ENCODE measurements at regions not wholly inside any gene's neighbourhood (a gene's known extent, or its start where the extent isn't known, plus 50 kb on each side); places are given as distances from the start of the nearest gene placed in this dataset.

DNA sequence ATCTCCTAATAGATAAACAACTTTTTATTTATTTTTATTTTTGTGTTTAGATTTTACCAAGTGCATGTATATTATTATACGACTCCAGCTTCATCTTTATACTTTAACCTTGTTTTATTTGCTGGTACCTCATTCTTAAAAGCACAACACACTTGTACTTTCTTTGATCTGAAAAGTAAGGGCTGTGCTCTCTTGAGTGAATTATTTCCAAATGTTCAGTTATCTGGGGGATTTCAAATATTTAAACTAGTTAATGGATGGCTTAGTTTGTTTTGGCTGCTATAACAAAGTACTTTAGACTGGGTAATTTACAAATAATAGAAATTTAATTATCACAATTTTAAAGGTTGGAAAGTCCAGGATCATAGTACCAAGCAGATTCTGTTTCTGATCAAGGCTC, 1148.2 kb upstream of the PCDH9 start:
- no peak overlapping the region for H2BK5ac ChIP-seq (ENCODE audit: low read length)
- no peak overlapping the region for H3K27ac ChIP-seq (replicated peaks; ENCODE audit: low read length)
- H3K4me2 ChIP-seq (ENCODE audit: insufficient read depth, low read length, poor library complexity, severe bottlenecking): no peak overlapping the region
- no peak overlapping the region for H3K4ac ChIP-seq (ENCODE audit: low read length)
- no peak overlapping the region for H2BK12ac ChIP-seq (ENCODE audit: low read length)
- H3K27me3 ChIP-seq (ENCODE audit: control insufficient read depth in 3 of 3, insufficient read depth in 3 of 3, low read depth in 1 of 3, low read length in 3 of 3): no peaks in the 10 kb centered on the region
- no peak overlapping the region for H3K18ac ChIP-seq (ENCODE audit: low read length)
- WGBS, 2 donors (ENCODE audit: extremely low coverage in 2 of 2, insufficient read length in 2 of 2, insufficient replicate concordance in 1 of 2): no CpG with 5 or more reads among the region's 1 CpG
- no peak overlapping the region for H3K14ac ChIP-seq (ENCODE audit: low read length)
- no peak overlapping the region for H2BK120ac ChIP-seq (ENCODE audit: low read depth, low read length)
- no peak overlapping the region for H2AK5ac ChIP-seq (ENCODE audit: low read depth, low read length)
- H3K4me1 ChIP-seq (ENCODE audit: control insufficient read depth in 2 of 2, insufficient read depth in 1 of 2, low read depth in 1 of 2, low read length in 2 of 2): peaks cover 0 to 6% of the 10 kb centered on the region in 2 donors
- no peaks in the 10 kb centered on the region for H3K79me1 ChIP-seq (ENCODE audit: low read depth, low read length)
- no peak overlapping the region for H4K8ac ChIP-seq (ENCODE audit: low read depth, low read length)
- H4K91ac ChIP-seq (ENCODE audit: low read depth, low read length, poor library complexity): no peak overlapping the region
- H2AFZ ChIP-seq (ENCODE audit: low read length): no peak overlapping the region
- no peak overlapping the region for H3K23ac ChIP-seq (ENCODE audit: low read depth, low read length, poor library complexity)
- no peak for DNase-seq (ENCODE audit: low spot score)
- H3K9me3 ChIP-seq (replicated peaks in 1 of 2; ENCODE audit: control insufficient read depth in 2 of 2, insufficient read depth in 1 of 2, low read depth in 1 of 2, low read length in 2 of 2): peaks cover 0 to 2% of the 10 kb centered on the region in 2 donors
- no peak overlapping the region for H2BK15ac ChIP-seq (ENCODE audit: low read length)
- H3K36me3 ChIP-seq (replicated peaks in 1 of 2; ENCODE audit: control insufficient read depth in 2 of 2, insufficient read depth in 2 of 2, low read length in 2 of 2): no peaks in the 10 kb centered on the region
- H3K4me3 ChIP-seq (ENCODE audit: low read length in 2 of 2): no peak overlapping the region
- no peak overlapping the region for H3K9ac ChIP-seq (ENCODE audit: low read depth, low read length, poor library complexity)

DNA sequence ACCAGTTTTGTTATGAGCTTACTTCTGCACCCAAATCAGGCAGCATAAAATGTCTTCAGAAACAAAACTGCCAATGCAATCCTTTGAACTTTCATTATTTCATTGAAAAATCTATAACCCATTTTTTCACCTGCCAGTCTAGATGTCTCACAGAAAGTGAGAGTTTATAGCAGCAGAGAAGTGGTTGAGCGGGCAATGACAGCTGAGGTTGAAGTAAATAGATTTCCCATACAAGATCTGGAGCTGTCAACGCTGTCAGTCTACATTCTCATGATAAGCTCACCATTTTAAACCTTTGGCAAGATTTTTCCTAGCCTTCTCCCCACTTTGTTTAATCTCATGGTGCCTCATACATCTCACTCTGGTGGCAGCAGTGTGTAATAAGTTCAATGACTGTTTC, 1144.9 kb upstream of the PCDH9 start:
- Histone ChIP-seq H2BK5ac (ENCODE audit: low read length) (no peak overlapping the region), H2AFZ (ENCODE audit: low read length) (no peak overlapping the region), H2AK5ac (ENCODE audit: low read depth, low read length) (no peak overlapping the region), H3K4me3 (ENCODE audit: low read length in 2 of 2) (no peak overlapping the region), H3K4me2 (ENCODE audit: insufficient read depth, low read length, poor library complexity, severe bottlenecking) (no peak overlapping the region), H3K9ac (ENCODE audit: low read depth, low read length, poor library complexity) (no peak overlapping the region), H2BK12ac (ENCODE audit: low read length) (no peak overlapping the region), H3K4ac (ENCODE audit: low read length) (no peak overlapping the region), H3K79me1 (ENCODE audit: low read depth, low read length) (no peaks in the 10 kb centered on the region), H4K91ac (ENCODE audit: low read depth, low read length, poor library complexity) (no peak overlapping the region), H3K36me3 (replicated peaks in 1 of 2; ENCODE audit: control insufficient read depth in 2 of 2, insufficient read depth in 2 of 2, low read length in 2 of 2) (no peaks in the 10 kb centered on the region), H3K4me1 (ENCODE audit: control insufficient read depth in 2 of 2, insufficient read depth in 1 of 2, low read depth in 1 of 2, low read length in 2 of 2) (peaks cover 0 to 3% of the 10 kb centered on the region in 2 donors), H4K8ac (ENCODE audit: low read depth, low read length) (no peak overlapping the region), H3K27ac (replicated peaks; ENCODE audit: low read length) (no peak overlapping the region), H3K14ac (ENCODE audit: low read length) (no peak overlapping the region), H3K27me3 (ENCODE audit: control insufficient read depth in 3 of 3, insufficient read depth in 3 of 3, low read depth in 1 of 3, low read length in 3 of 3) (no peaks in the 10 kb centered on the region), H3K9me3 (replicated peaks in 1 of 2; ENCODE audit: control insufficient read depth in 2 of 2, insufficient read depth in 1 of 2, low read depth in 1 of 2, low read length in 2 of 2) (no peaks in the 10 kb centered on the region), H2BK120ac (ENCODE audit: low read depth, low read length) (no peak overlapping the region), H3K23ac (ENCODE audit: low read depth, low read length, poor library complexity) (no peak overlapping the region), H3K18ac (ENCODE audit: low read length) (no peak overlapping the region), H2BK15ac (ENCODE audit: low read length) (no peak overlapping the region)
- WGBS, 2 donors (ENCODE audit: extremely low coverage in 2 of 2, insufficient read length in 2 of 2, insufficient replicate concordance in 1 of 2): no CpG with 5 or more reads among the region's 2 CpGs
- no peak for DNase-seq (ENCODE audit: low spot score)

- no peak overlapping the region for H4K91ac ChIP-seq (ENCODE audit: low read depth, low read length, poor library complexity)
- no peak overlapping the region for H3K18ac ChIP-seq (ENCODE audit: low read length)
- H2AFZ ChIP-seq (ENCODE audit: low read length): peak overlapping the region; percentile 48
- no peak overlapping the region for H3K4me2 ChIP-seq (ENCODE audit: insufficient read depth, low read length, poor library complexity, severe bottlenecking)
- H2AK5ac ChIP-seq (ENCODE audit: low read depth, low read length): no peak overlapping the region
- H2BK15ac ChIP-seq (ENCODE audit: low read length): no peak overlapping the region
- no peak overlapping the region for H3K4me3 ChIP-seq (ENCODE audit: low read length in 2 of 2)
- no peak for DNase-seq (ENCODE audit: low spot score)
- H3K27ac ChIP-seq (replicated peaks; ENCODE audit: low read length): no peak overlapping the region
- H2BK5ac ChIP-seq (ENCODE audit: low read length): no peak overlapping the region
- peaks cover 0 to 2% of the 10 kb centered on the region in 2 donors for H3K4me1 ChIP-seq (ENCODE audit: control insufficient read depth in 2 of 2, insufficient read depth in 1 of 2, low read depth in 1 of 2, low read length in 2 of 2)
- H3K79me1 ChIP-seq (ENCODE audit: low read depth, low read length): no peaks in the 10 kb centered on the region
- no peak overlapping the region for H2BK120ac ChIP-seq (ENCODE audit: low read depth, low read length)
- no peak overlapping the region for H4K8ac ChIP-seq (ENCODE audit: low read depth, low read length)
- WGBS, 2 donors (ENCODE audit: extremely low coverage in 2 of 2, insufficient read length in 2 of 2, insufficient replicate concordance in 1 of 2): no CpG with 5 or more reads among the region's 5 CpGs
- H3K23ac ChIP-seq (ENCODE audit: low read depth, low read length, poor library complexity): no peak overlapping the region
- no peak overlapping the region for H3K4ac ChIP-seq (ENCODE audit: low read length)
- H3K9ac ChIP-seq (ENCODE audit: low read depth, low read length, poor library complexity): no peak overlapping the region
- H3K27me3 ChIP-seq (ENCODE audit: control insufficient read depth in 3 of 3, insufficient read depth in 3 of 3, low read depth in 1 of 3, low read length in 3 of 3): no peaks in the 10 kb centered on the region
- no peaks in the 10 kb centered on the region for H3K36me3 ChIP-seq (replicated peaks in 1 of 2; ENCODE audit: control insufficient read depth in 2 of 2, insufficient read depth in 2 of 2, low read length in 2 of 2)
- no peak overlapping the region for H3K14ac ChIP-seq (ENCODE audit: low read length)
- H2BK12ac ChIP-seq (ENCODE audit: low read length): no peak overlapping the region
- no peaks in the 10 kb centered on the region for H3K9me3 ChIP-seq (replicated peaks in 1 of 2; ENCODE audit: control insufficient read depth in 2 of 2, insufficient read depth in 1 of 2, low read depth in 1 of 2, low read length in 2 of 2)
Measured at GRCh38 chr13:68369739-68370138, 1139.6 kb upstream of the PCDH9 start.

- no peak overlapping the region for H2BK5ac ChIP-seq (ENCODE audit: low read length)
- no peak overlapping the region for H3K4ac ChIP-seq (ENCODE audit: low read length)
- no peak overlapping the region for H3K4me3 ChIP-seq (ENCODE audit: low read length in 2 of 2)
- no peak overlapping the region for H3K4me2 ChIP-seq (ENCODE audit: insufficient read depth, low read length, poor library complexity, severe bottlenecking)
- H3K36me3 ChIP-seq (replicated peaks in 1 of 2; ENCODE audit: control insufficient read depth in 2 of 2, insufficient read depth in 2 of 2, low read length in 2 of 2): no peaks in the 10 kb centered on the region
- H4K8ac ChIP-seq (ENCODE audit: low read depth, low read length): no peak overlapping the region
- DNase-seq (ENCODE audit: low spot score): no peak
- 100% methylated on average over 1 of the region's 2 CpGs for WGBS, 2 donors (ENCODE audit: extremely low coverage in 2 of 2, insufficient read length in 2 of 2, insufficient replicate concordance in 1 of 2)
- no peak overlapping the region for H4K91ac ChIP-seq (ENCODE audit: low read depth, low read length, poor library complexity)
- H3K9ac ChIP-seq (ENCODE audit: low read depth, low read length, poor library complexity): no peak overlapping the region
- H2AK5ac ChIP-seq (ENCODE audit: low read depth, low read length): no peak overlapping the region
- no peak overlapping the region for H2BK15ac ChIP-seq (ENCODE audit: low read length)
- no peak overlapping the region for H3K14ac ChIP-seq (ENCODE audit: low read length)
- peaks cover 0 to 2% of the 10 kb centered on the region in 2 donors for H3K4me1 ChIP-seq (ENCODE audit: control insufficient read depth in 2 of 2, insufficient read depth in 1 of 2, low read depth in 1 of 2, low read length in 2 of 2)
- no peaks in the 10 kb centered on the region for H3K9me3 ChIP-seq (replicated peaks in 1 of 2; ENCODE audit: control insufficient read depth in 2 of 2, insufficient read depth in 1 of 2, low read depth in 1 of 2, low read length in 2 of 2)
- no peak overlapping the region for H2BK12ac ChIP-seq (ENCODE audit: low read length)
- H2BK120ac ChIP-seq (ENCODE audit: low read depth, low read length): no peak overlapping the region
- no peak overlapping the region for H2AFZ ChIP-seq (ENCODE audit: low read length)
- H3K79me1 ChIP-seq (ENCODE audit: low read depth, low read length): no peaks in the 10 kb centered on the region
- H3K18ac ChIP-seq (ENCODE audit: low read length): no peak overlapping the region
- H3K23ac ChIP-seq (ENCODE audit: low read depth, low read length, poor library complexity): no peak overlapping the region
- no peaks in the 10 kb centered on the region for H3K27me3 ChIP-seq (ENCODE audit: control insufficient read depth in 3 of 3, insufficient read depth in 3 of 3, low read depth in 1 of 3, low read length in 3 of 3)
- H3K27ac ChIP-seq (replicated peaks; ENCODE audit: low read length): no peak overlapping the region
Measured at GRCh38 chr13:68368922-68369321, 1138.8 kb upstream of the PCDH9 start.
